ENCODE measurements at regions not wholly inside any gene's neighbourhood (a gene's known extent, or its start where the extent isn't known, plus 50 kb on each side); places are given as distances from the start of the nearest gene placed in this dataset.
A peak's percentile ranks its signal among the peaks of the same experiment; 100 is the strongest.

- FAIRE-seq, result peak; percentile 82
- no peak for DNase-seq (ENCODE audit: insufficient read length)
- no peak for TF ChIP-seq POLR2AphosphoS5 (IDR thresholded peaks at IDR 0.05; ENCODE audit: low read depth, low read length)
- no peak for TF ChIP-seq TAF1 (IDR thresholded peaks at IDR 0.05; ENCODE audit: borderline replicate concordance, low read depth, low read length)
- no peak for TF ChIP-seq POLR2A (IDR thresholded peaks at IDR 0.05; ENCODE audit: low read depth, low read length)
Measured at GRCh38 chr3:88000853-88001252, 58.0 kb downstream of the CGGBP1 start.

- TF ChIP-seq POLR2AphosphoS5 (IDR thresholded peaks at IDR 0.05; ENCODE audit: low read depth, low read length), result no peak
- no peak for TF ChIP-seq TAF1 (IDR thresholded peaks at IDR 0.05; ENCODE audit: borderline replicate concordance, low read depth, low read length)
- TF ChIP-seq POLR2A (IDR thresholded peaks at IDR 0.05; ENCODE audit: low read depth, low read length), result no peak
- no peak for DNase-seq (ENCODE audit: insufficient read length)
- no peak for FAIRE-seq
Measured at GRCh38 chr3:87997966-87998365, 60.8 kb downstream of the CGGBP1 start.

GRCh38 chr3:87997298-87997697 is 61.5 kb downstream of the CGGBP1 start:
- DNase-seq (ENCODE audit: insufficient read length) (no peak), FAIRE-seq (peak; percentile 62)
- no peak for TF ChIP-seq POLR2AphosphoS5 (IDR thresholded peaks at IDR 0.05; ENCODE audit: low read depth, low read length)
- TF ChIP-seq POLR2A (IDR thresholded peaks at IDR 0.05; ENCODE audit: low read depth, low read length), result no peak
- no peak for TF ChIP-seq TAF1 (IDR thresholded peaks at IDR 0.05; ENCODE audit: borderline replicate concordance, low read depth, low read length)

GRCh38 chr3:87996882-87997281 is 61.9 kb downstream of the CGGBP1 start:
- FAIRE-seq, result no peak
- no peak for DNase-seq (ENCODE audit: insufficient read length)
- no peak for TF ChIP-seq POLR2A (IDR thresholded peaks at IDR 0.05; ENCODE audit: low read depth, low read length)
- TF ChIP-seq POLR2AphosphoS5 (IDR thresholded peaks at IDR 0.05; ENCODE audit: low read depth, low read length), result no peak
- no peak for TF ChIP-seq TAF1 (IDR thresholded peaks at IDR 0.05; ENCODE audit: borderline replicate concordance, low read depth, low read length)

- FAIRE-seq (no peak), DNase-seq (ENCODE audit: insufficient read length) (no peak)
- TF ChIP-seq POLR2AphosphoS5 (IDR thresholded peaks at IDR 0.05; ENCODE audit: low read depth, low read length) (no peak), TAF1 (IDR thresholded peaks at IDR 0.05; ENCODE audit: borderline replicate concordance, low read depth, low read length) (no peak), POLR2A (IDR thresholded peaks at IDR 0.05; ENCODE audit: low read depth, low read length) (no peak)
Measured at GRCh38 chr3:87993566-87993965, 65.2 kb downstream of the CGGBP1 start.

- TF ChIP-seq POLR2AphosphoS5 (IDR thresholded peaks at IDR 0.05; ENCODE audit: low read depth, low read length) (no peak), POLR2A (IDR thresholded peaks at IDR 0.05; ENCODE audit: low read depth, low read length) (no peak), TAF1 (IDR thresholded peaks at IDR 0.05; ENCODE audit: borderline replicate concordance, low read depth, low read length) (no peak)
- FAIRE-seq, result no peak
- DNase-seq (ENCODE audit: insufficient read length), result no peak
Measured at GRCh38 chr3:87987952-87988351, 70.9 kb downstream of the CGGBP1 start.

GRCh38 chr3:87982421-87982820 is 76.4 kb downstream of the CGGBP1 start:
- TF ChIP-seq POLR2A (IDR thresholded peaks at IDR 0.05; ENCODE audit: low read depth, low read length) (no peak), TAF1 (IDR thresholded peaks at IDR 0.05; ENCODE audit: borderline replicate concordance, low read depth, low read length) (no peak), POLR2AphosphoS5 (IDR thresholded peaks at IDR 0.05; ENCODE audit: low read depth, low read length) (no peak)
- FAIRE-seq (no peak), DNase-seq (ENCODE audit: insufficient read length) (no peak)

GRCh38 chr3:87979527-87979926 is 79.3 kb downstream of the CGGBP1 start:
- DNase-seq (ENCODE audit: insufficient read length), result no peak
- no peak for TF ChIP-seq POLR2AphosphoS5 (IDR thresholded peaks at IDR 0.05; ENCODE audit: low read depth, low read length)
- TF ChIP-seq POLR2A (IDR thresholded peaks at IDR 0.05; ENCODE audit: low read depth, low read length), result no peak
- no peak for TF ChIP-seq TAF1 (IDR thresholded peaks at IDR 0.05; ENCODE audit: borderline replicate concordance, low read depth, low read length)
- FAIRE-seq, result no peak

GRCh38 chr3:87977765-87978164 is 81.0 kb downstream of the CGGBP1 start:
- no peak for TF ChIP-seq TAF1 (IDR thresholded peaks at IDR 0.05; ENCODE audit: borderline replicate concordance, low read depth, low read length)
- TF ChIP-seq POLR2AphosphoS5 (IDR thresholded peaks at IDR 0.05; ENCODE audit: low read depth, low read length), result no peak
- TF ChIP-seq POLR2A (IDR thresholded peaks at IDR 0.05; ENCODE audit: low read depth, low read length), result no peak
- FAIRE-seq (no peak), DNase-seq (ENCODE audit: insufficient read length) (no peak)

GRCh38 chr3:87975716-87976115 is 83.1 kb downstream of the CGGBP1 start:
- FAIRE-seq (no peak), DNase-seq (ENCODE audit: insufficient read length) (no peak)
- TF ChIP-seq TAF1 (IDR thresholded peaks at IDR 0.05; ENCODE audit: borderline replicate concordance, low read depth, low read length) (no peak), POLR2AphosphoS5 (IDR thresholded peaks at IDR 0.05; ENCODE audit: low read depth, low read length) (no peak), POLR2A (IDR thresholded peaks at IDR 0.05; ENCODE audit: low read depth, low read length) (no peak)

- DNase-seq (ENCODE audit: insufficient read length) (no peak), FAIRE-seq (no peak)
- TF ChIP-seq POLR2AphosphoS5 (IDR thresholded peaks at IDR 0.05; ENCODE audit: low read depth, low read length), result no peak
- TF ChIP-seq POLR2A (IDR thresholded peaks at IDR 0.05; ENCODE audit: low read depth, low read length), result no peak
- no peak for TF ChIP-seq TAF1 (IDR thresholded peaks at IDR 0.05; ENCODE audit: borderline replicate concordance, low read depth, low read length)
Measured at GRCh38 chr3:87973906-87974305, 84.9 kb downstream of the CGGBP1 start.

- DNase-seq (ENCODE audit: insufficient read length), result no peak
- TF ChIP-seq TAF1 (IDR thresholded peaks at IDR 0.05; ENCODE audit: borderline replicate concordance, low read depth, low read length), result no peak
- FAIRE-seq, result no peak
Measured at GRCh38 chr3:87969620-87970019, 89.2 kb downstream of the CGGBP1 start.

GRCh38 chr3:87968668-87969067 is 90.1 kb downstream of the CGGBP1 start:
- DNase-seq (ENCODE audit: insufficient read length) (no peak), FAIRE-seq (no peak)
- TF ChIP-seq TAF1 (IDR thresholded peaks at IDR 0.05; ENCODE audit: borderline replicate concordance, low read depth, low read length) (no peak), POLR2A (IDR thresholded peaks at IDR 0.05; ENCODE audit: low read depth, low read length) (no peak), POLR2AphosphoS5 (IDR thresholded peaks at IDR 0.05; ENCODE audit: low read depth, low read length) (no peak)
